KMS-11 (cell line): ENCODE measurements at regions not wholly inside any gene's neighbourhood (a gene's known extent, or its start where the extent isn't known, plus 50 kb on each side); places are given as distances from the start of the nearest gene placed in this dataset.

Source experiments
- H2AFZ ChIP-seq: fragments of 200-600 bp; sonication (generic); 2 replicates; pipeline ENCODE4 v1.6.1; 2016; ENCODE audit warnings: antibody characterized with exemption, mixed run types, low read depth
- H3K27ac ChIP-seq: fragments of 200-600 bp; sonication (generic); 2 replicates; pipeline ENCODE4 v1.6.1; 2016; ENCODE audit warnings: mild to moderate bottlenecking, mixed run types
- H3K27me3 ChIP-seq: fragments of 200-600 bp; sonication (generic); 2 replicates; pipeline ENCODE4 v1.6.1; 2017; ENCODE audit warnings: mild to moderate bottlenecking, low read depth, mixed run types, moderate library complexity; ENCODE audit not compliant: insufficient read depth
- H3K36me3 ChIP-seq: fragments of 200-600 bp; sonication (generic); 2 replicates; pipeline ENCODE4 v1.6.1; 2017; ENCODE audit warnings: mild to moderate bottlenecking, mixed run types; ENCODE audit not compliant: insufficient read depth
- H3K4me1 ChIP-seq: fragments of 200-600 bp; sonication (generic); 2 replicates; pipeline ENCODE4 v1.6.1; 2016; ENCODE audit warnings: mild to moderate bottlenecking, low read depth, mixed run types; ENCODE audit not compliant: poor library complexity, severe bottlenecking
- H3K4me2 ChIP-seq: fragments of 200-600 bp; sonication (generic); 2 replicates; pipeline ENCODE4 v1.7.0; 2016; ENCODE audit warnings: mild to moderate bottlenecking, mixed run types
- H3K4me3 ChIP-seq: fragments of 200-600 bp; sonication (generic); IDR thresholded peaks from 2 replicates; pipeline ENCODE4 v1.6.1; 2017; ENCODE audit warnings: low read depth, low read length, mixed read lengths; ENCODE audit not compliant: insufficient read depth
- H3K79me2 ChIP-seq: fragments of 200-600 bp; sonication (generic); 2 replicates; pipeline ENCODE4 v1.6.1; 2016; ENCODE audit warnings: low read depth, mixed run types; ENCODE audit not compliant: insufficient read depth
- H3K9ac ChIP-seq: fragments of 200-600 bp; sonication (generic); 2 replicates; pipeline ENCODE4 v1.6.1; 2016; ENCODE audit warnings: mild to moderate bottlenecking, mixed run types
- H4K20me1 ChIP-seq: fragments of 200-600 bp; sonication (generic); 2 replicates; pipeline ENCODE4 v1.6.1; 2016; ENCODE audit warnings: mild to moderate bottlenecking, mixed run types; ENCODE audit not compliant: insufficient read depth
- TF ChIP-seq, protein P1 (sequence below): fragments of 200-600 bp; sonication (generic); conservative IDR thresholded peaks from 2 replicates; pipeline ENCODE4 v1.6.1; 2017; ENCODE audit warnings: low read depth, mild to moderate bottlenecking, antibody characterized with exemption, low read length, moderate library complexity, mixed read lengths

DNA sequence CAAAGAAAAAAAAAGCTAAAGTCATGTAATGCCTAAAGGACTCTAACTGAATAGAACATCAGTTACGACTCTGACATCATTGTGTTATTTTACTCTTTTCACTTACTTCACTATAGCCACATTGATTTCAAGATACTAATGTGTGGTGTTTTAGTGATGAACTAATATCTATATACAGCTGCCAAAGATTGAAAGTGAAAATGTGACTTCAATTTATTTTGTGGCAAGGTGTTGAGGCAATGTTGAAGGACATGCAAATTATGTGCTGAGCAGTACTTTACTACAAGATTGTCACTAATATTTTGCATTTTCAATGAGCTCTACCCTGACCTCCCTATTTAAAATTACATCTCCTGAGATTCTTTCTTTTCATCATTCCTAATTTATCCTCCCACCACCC lies 1911.9 kb upstream of the PCDH20 start:
- H3K27ac ChIP-seq = no peak overlapping the region
- no peaks in the 10 kb centered on the region for H3K4me1 ChIP-seq
- H3K4me3 ChIP-seq = no peak overlapping the region
- TF ChIP-seq, protein P1, sequence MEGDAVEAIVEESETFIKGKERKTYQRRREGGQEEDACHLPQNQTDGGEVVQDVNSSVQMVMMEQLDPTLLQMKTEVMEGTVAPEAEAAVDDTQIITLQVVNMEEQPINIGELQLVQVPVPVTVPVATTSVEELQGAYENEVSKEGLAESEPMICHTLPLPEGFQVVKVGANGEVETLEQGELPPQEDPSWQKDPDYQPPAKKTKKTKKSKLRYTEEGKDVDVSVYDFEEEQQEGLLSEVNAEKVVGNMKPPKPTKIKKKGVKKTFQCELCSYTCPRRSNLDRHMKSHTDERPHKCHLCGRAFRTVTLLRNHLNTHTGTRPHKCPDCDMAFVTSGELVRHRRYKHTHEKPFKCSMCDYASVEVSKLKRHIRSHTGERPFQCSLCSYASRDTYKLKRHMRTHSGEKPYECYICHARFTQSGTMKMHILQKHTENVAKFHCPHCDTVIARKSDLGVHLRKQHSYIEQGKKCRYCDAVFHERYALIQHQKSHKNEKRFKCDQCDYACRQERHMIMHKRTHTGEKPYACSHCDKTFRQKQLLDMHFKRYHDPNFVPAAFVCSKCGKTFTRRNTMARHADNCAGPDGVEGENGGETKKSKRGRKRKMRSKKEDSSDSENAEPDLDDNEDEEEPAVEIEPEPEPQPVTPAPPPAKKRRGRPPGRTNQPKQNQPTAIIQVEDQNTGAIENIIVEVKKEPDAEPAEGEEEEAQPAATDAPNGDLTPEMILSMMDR = no peak
- H4K20me1 ChIP-seq = no peaks in the 10 kb centered on the region
- H3K4me2 ChIP-seq = no peak overlapping the region
- no peaks in the 10 kb centered on the region for H3K36me3 ChIP-seq
- H2AFZ ChIP-seq = no peak overlapping the region
- no peaks in the 10 kb centered on the region for H3K27me3 ChIP-seq
- no peaks in the 10 kb centered on the region for H3K79me2 ChIP-seq
- H3K9ac ChIP-seq = no peak overlapping the region

DNA sequence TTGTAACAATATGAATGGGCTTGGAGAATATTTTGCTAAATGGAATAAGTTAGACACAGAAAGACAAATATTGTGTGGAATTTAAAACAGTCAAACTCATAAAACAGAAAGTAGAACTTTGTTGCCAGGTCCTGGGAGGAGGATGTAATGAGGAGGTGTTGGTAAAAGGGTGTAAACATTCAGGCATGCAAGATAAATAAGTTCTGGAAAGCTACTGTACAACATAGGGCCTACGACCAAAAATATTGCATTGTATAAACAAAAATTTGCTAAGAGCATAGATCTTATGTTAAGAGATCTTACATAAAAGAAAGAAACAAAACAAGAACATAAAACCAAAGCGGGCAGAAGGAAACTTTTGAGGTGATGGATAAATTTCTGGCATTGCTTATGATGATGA lies 1907.8 kb upstream of the PCDH20 start:
- H3K4me2 ChIP-seq = no peak overlapping the region

DNA sequence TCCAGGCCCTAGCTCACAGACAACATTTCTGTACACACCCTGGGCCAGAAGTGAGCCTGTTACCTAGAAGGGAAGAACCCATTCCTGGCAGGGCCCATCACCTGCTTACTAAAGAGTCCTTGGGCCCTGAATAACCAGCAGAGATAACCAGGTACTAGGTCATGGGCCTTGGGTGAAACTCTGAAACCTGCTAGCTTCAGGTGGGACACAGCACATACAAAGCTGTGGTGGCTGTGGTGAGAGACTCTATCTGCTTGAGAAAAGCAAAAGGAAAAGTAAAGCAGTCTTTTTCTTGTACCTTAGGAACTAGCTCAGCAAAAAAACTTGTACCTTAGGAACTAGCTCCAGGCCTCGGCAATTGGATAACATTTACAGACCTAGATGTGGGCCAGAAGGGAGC lies 1895.9 kb upstream of the PCDH20 start:
- Histone ChIP-seq H3K9ac (no peak overlapping the region), H3K27me3 (no peaks in the 10 kb centered on the region), H3K4me1 (no peaks in the 10 kb centered on the region), H2AFZ (no peak overlapping the region), H3K4me3 (no peak overlapping the region), H3K36me3 (no peaks in the 10 kb centered on the region), H4K20me1 (no peaks in the 10 kb centered on the region), H3K27ac (no peak overlapping the region), H3K79me2 (no peaks in the 10 kb centered on the region), H3K4me2 (no peak overlapping the region)
- TF ChIP-seq, protein P1 = no peak

More for the DNA sequence above, 1907.8 kb upstream of the PCDH20 start:
- no peak overlapping the region for H2AFZ ChIP-seq
- no peak overlapping the region for H3K4me3 ChIP-seq
- H3K27me3 ChIP-seq = no peaks in the 10 kb centered on the region
- H3K79me2 ChIP-seq = no peaks in the 10 kb centered on the region
- no peaks in the 10 kb centered on the region for H4K20me1 ChIP-seq
- H3K27ac ChIP-seq = no peak overlapping the region
- no peaks in the 10 kb centered on the region for H3K4me1 ChIP-seq
- TF ChIP-seq, protein P1 = no peak
- H3K36me3 ChIP-seq = no peaks in the 10 kb centered on the region
- H3K9ac ChIP-seq = no peak overlapping the region

DNA sequence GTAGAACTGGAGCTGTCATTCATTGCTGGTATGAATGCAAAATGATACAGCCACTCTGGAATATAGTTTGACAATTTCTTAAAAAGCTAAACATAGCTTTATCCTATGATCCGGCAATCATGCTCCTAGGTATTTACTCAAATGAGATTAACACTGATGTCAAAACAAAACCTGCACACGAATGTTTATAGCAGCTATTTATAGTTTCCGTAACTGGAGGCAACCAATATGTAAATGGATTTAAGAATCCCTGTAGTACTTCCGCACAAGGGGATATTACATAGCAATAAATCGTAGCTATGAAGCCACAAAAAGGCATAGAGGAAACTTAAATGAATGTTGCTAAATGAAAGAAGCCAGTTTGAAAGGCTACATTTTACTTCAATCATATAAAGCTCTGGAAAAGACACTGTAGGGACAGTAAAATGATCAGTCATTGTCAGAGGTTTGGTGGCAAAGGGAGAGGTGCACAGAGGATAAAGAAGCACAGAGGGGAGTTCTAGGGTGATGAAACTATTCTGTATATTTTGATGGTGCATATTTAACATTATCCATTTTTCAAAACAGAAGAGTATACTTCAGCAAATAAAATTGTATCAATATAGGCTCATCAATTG lies 1893.0 kb upstream of the PCDH20 start:
- H3K27ac ChIP-seq = no peak overlapping the region
- H3K4me3 ChIP-seq = no peak overlapping the region

More for the DNA sequence above, 1893.0 kb upstream of the PCDH20 start:
- TF ChIP-seq, protein P1 = no peak
- Histone ChIP-seq H3K27me3 (no peaks in the 10 kb centered on the region), H3K79me2 (no peaks in the 10 kb centered on the region), H3K36me3 (no peaks in the 10 kb centered on the region), H3K4me2 (no peak overlapping the region), H2AFZ (no peak overlapping the region), H3K4me1 (no peaks in the 10 kb centered on the region), H3K9ac (no peak overlapping the region), H4K20me1 (no peaks in the 10 kb centered on the region)
